HFFc6 (cell line): ENCODE measurements at regions not wholly inside any gene's neighbourhood (a gene's known extent, or its start where the extent isn't known, plus 50 kb on each side); places are given as distances from the start of the nearest gene placed in this dataset.
A peak's percentile ranks its signal among the peaks of the same experiment; 100 is the strongest.

Source experiments
- DNase-seq: peaks from one replicate; pipeline ENCODE4 v3.0.0-alpha.2; 2018
- H3K27ac Mint-ChIP-seq: 2 replicates; pipeline ENCODE4 v1.8.0; 2020; ENCODE audit warnings: mild to moderate bottlenecking, mixed read lengths
- H3K27me3 Mint-ChIP-seq: 2 replicates; pipeline ENCODE4 v1.8.0; 2021; ENCODE audit warnings: mild to moderate bottlenecking, moderate library complexity, mixed read lengths; ENCODE audit not compliant: insufficient read depth
- H3K36me3 Mint-ChIP-seq: 2 replicates; pipeline ENCODE4 v1.8.0; 2021; ENCODE audit warnings: low read depth, mixed read lengths
- H3K4me1 Mint-ChIP-seq: 2 replicates; pipeline ENCODE4 v1.8.0; 2020; ENCODE audit warnings: low read depth, mixed read lengths
- H3K4me3 Mint-ChIP-seq: 2 replicates; pipeline ENCODE4 v1.8.0; 2020; ENCODE audit warnings: mild to moderate bottlenecking, moderate library complexity, mixed read lengths
- H3K9me3 Mint-ChIP-seq: 2 replicates; pipeline ENCODE4 v1.8.0; 2020; ENCODE audit warnings: mild to moderate bottlenecking, mixed read lengths
- CTCF ChIP-seq: fragments of 200-600 bp; sonication (generic); IDR thresholded peaks from 2 replicates; pipeline ENCODE4 v1.5.0; 2021; ENCODE audit warnings: antibody characterized with exemption, mild to moderate bottlenecking

- no peak overlapping the region for H3K27ac Mint-ChIP-seq
- no peaks in the 10 kb centered on the region for H3K9me3 Mint-ChIP-seq
- no peak for DNase-seq
- peaks cover 34% of the 10 kb centered on the region for H3K4me1 Mint-ChIP-seq
- no peak for TF ChIP-seq CTCF
- H3K4me3 Mint-ChIP-seq = no peak overlapping the region
- no peaks in the 10 kb centered on the region; the same call in 1 of the 2 replicates for H3K36me3 Mint-ChIP-seq
- H3K27me3 Mint-ChIP-seq = peaks cover 6% of the 10 kb centered on the region
These were observed 143.3 kb downstream of the GLI2 start for GRCh38 chr2:120878970-120879369.

GRCh38 chr2:120879431-120880295 is 144.0 kb downstream of the GLI2 start:
- H3K27ac Mint-ChIP-seq = no peak overlapping the region
- H3K9me3 Mint-ChIP-seq = no peaks in the 10 kb centered on the region
- TF ChIP-seq CTCF = no peak
- no peak for DNase-seq
- no peaks in the 10 kb centered on the region; the same call in 1 of the 2 replicates for H3K36me3 Mint-ChIP-seq
- no peak overlapping the region for H3K4me3 Mint-ChIP-seq
- H3K27me3 Mint-ChIP-seq = peaks cover 6% of the 10 kb centered on the region
- peaks cover 30% of the 10 kb centered on the region for H3K4me1 Mint-ChIP-seq

GRCh38 chr2:120880381-120880780 is 144.7 kb downstream of the GLI2 start:
- H3K27ac Mint-ChIP-seq = no peak overlapping the region
- peaks cover 30% of the 10 kb centered on the region for H3K4me1 Mint-ChIP-seq
- DNase-seq = no peak
- TF ChIP-seq CTCF = no peak
- no peaks in the 10 kb centered on the region for H3K9me3 Mint-ChIP-seq
- H3K36me3 Mint-ChIP-seq = no peaks in the 10 kb centered on the region; the same call in 1 of the 2 replicates
- H3K27me3 Mint-ChIP-seq = peaks cover 9% of the 10 kb centered on the region
- no peak overlapping the region for H3K4me3 Mint-ChIP-seq

GRCh38 chr2:120881981-120882788 is 146.5 kb downstream of the GLI2 start:
- Mint-ChIP-seq H3K4me1 (peaks cover 23% of the 10 kb centered on the region), H3K27ac (no peak overlapping the region), H3K36me3 (peaks cover 2% of the 10 kb centered on the region; the same call in 1 of the 2 replicates), H3K9me3 (no peaks in the 10 kb centered on the region), H3K27me3 (peaks cover 7% of the 10 kb centered on the region), H3K4me3 (no peak overlapping the region)
- DNase-seq = no peak
- no peak for TF ChIP-seq CTCF

GRCh38 chr2:120883607-120884440 is 148.2 kb downstream of the GLI2 start:
- Mint-ChIP-seq H3K27me3 (peaks cover 7% of the 10 kb centered on the region), H3K4me1 (peaks cover 27% of the 10 kb centered on the region; the same call in 1 of the 2 replicates), H3K9me3 (no peaks in the 10 kb centered on the region), H3K4me3 (no peak overlapping the region), H3K27ac (peak overlapping the region; percentile 21; the same call in 1 of the 2 replicates), H3K36me3 (peaks cover 6% of the 10 kb centered on the region; the same call in 1 of the 2 replicates)
- TF ChIP-seq CTCF = peak; percentile 43
- DNase-seq = no peak
